ENCODE measurements at regions not wholly inside any gene's neighbourhood (a gene's known extent, or its start where the extent isn't known, plus 50 kb on each side); places are given as distances from the start of the nearest gene placed in this dataset.
"Not testable (repeated sequence)": the region's sequence is repeated elsewhere in the genome, so short reads cannot be mapped to it uniquely, and the experiment has no call there.

GRCh38 chr1:242973341-242973740 is 281.7 kb downstream of the CEP170 start:
- not testable (repeated sequence) for H3K9me3 Mint-ChIP-seq (ENCODE audit: low read depth)

GRCh38 chr1:242966892-242967291 is 288.2 kb downstream of the CEP170 start:
- ATAC-seq (no peak), DNase-seq (no peak)
- Mint-ChIP-seq H3K9me3 (ENCODE audit: low read depth) (peaks cover 9% of the 10 kb centered on the region), H3K27me3 (no peaks in the 10 kb centered on the region), H3K27ac (no peak overlapping the region), H3K4me1 (no peaks in the 10 kb centered on the region), H3K4me3 (no peak overlapping the region), H3K36me3 (peaks cover 3% of the 10 kb centered on the region)
- CTCF ChIA-PET: no interaction called here

More at GRCh38 chr1:242973341-242973740, 281.7 kb downstream of the CEP170 start:
- H3K4me1 Mint-ChIP-seq, DNase-seq, H3K27me3 Mint-ChIP-seq, CTCF ChIA-PET, H3K27ac Mint-ChIP-seq, ATAC-seq, H3K4me3 Mint-ChIP-seq, H3K36me3 Mint-ChIP-seq: not testable (repeated sequence)

DNA sequence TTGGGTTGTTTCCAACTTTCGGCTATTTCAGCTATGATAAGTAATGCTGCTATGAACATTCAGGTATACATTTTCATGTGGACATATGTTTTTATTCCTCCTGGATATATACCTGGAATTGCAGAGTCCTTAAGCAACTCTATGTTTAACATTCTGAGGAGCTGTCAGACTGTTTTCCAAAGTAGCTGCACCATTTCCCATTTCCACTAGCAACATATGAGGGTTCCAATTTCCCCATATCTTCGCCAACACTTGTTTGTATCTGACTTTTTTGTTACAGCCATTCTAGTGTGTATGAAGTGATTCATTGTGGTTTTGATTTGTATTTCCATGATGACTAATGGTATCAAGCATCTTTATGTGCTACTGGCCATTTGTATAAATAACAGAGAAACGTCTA is 295.7 kb downstream of the CEP170 start:
- H3K4me3 Mint-ChIP-seq; ATAC-seq; CTCF ChIA-PET; H3K36me3 Mint-ChIP-seq; H3K27ac Mint-ChIP-seq; H3K9me3 Mint-ChIP-seq (ENCODE audit: low read depth); H3K27me3 Mint-ChIP-seq; H3K4me1 Mint-ChIP-seq; DNase-seq: not testable (repeated sequence)

GRCh38 chr1:242954945-242955344 is 300.1 kb downstream of the CEP170 start:
- H3K36me3 Mint-ChIP-seq; CTCF ChIA-PET; DNase-seq; H3K27me3 Mint-ChIP-seq; H3K4me3 Mint-ChIP-seq; H3K4me1 Mint-ChIP-seq; H3K27ac Mint-ChIP-seq; H3K9me3 Mint-ChIP-seq (ENCODE audit: low read depth); ATAC-seq: not testable (repeated sequence)

DNA sequence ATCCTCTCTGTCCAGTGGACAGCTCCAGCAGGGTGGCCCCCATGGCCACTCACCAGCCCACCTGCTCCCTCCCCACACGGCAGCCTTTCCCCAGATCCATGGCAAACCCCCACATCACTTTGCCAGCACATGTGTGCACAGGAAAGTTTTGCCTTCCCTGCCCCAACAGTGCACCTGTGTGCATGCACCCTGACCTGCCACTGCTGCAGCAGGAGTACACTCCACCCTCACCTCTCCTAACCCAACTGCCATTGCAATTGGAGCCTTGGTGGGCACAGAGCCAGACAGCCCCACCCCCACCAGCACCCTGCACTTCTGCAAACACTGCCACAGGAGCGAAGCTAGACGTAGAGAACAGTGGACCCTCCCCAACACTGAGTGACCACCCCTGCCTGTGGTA is 308.9 kb downstream of the CEP170 start:
- Mint-ChIP-seq H3K27ac (no peak overlapping the region), H3K9me3 (ENCODE audit: low read depth) (no peaks in the 10 kb centered on the region), H3K4me3 (no peak overlapping the region), H3K27me3 (no peaks in the 10 kb centered on the region), H3K4me1 (no peaks in the 10 kb centered on the region), H3K36me3 (no peaks in the 10 kb centered on the region)
- no peak for ATAC-seq
- DNase-seq: no peak
- CTCF ChIA-PET: no interaction called here

- DNase-seq; H3K36me3 Mint-ChIP-seq; H3K9me3 Mint-ChIP-seq (ENCODE audit: low read depth); ATAC-seq; H3K27ac Mint-ChIP-seq; H3K4me1 Mint-ChIP-seq; H3K4me3 Mint-ChIP-seq; CTCF ChIA-PET; H3K27me3 Mint-ChIP-seq: not testable (repeated sequence)
Measured at GRCh38 chr1:242936725-242937124, 318.4 kb downstream of the CEP170 start.

GRCh38 chr1:242924717-242925116 is 330.4 kb downstream of the CEP170 start:
- CTCF ChIA-PET; DNase-seq; H3K27ac Mint-ChIP-seq; ATAC-seq; H3K4me1 Mint-ChIP-seq; H3K4me3 Mint-ChIP-seq; H3K9me3 Mint-ChIP-seq (ENCODE audit: low read depth); H3K36me3 Mint-ChIP-seq; H3K27me3 Mint-ChIP-seq: not testable (repeated sequence)

DNA sequence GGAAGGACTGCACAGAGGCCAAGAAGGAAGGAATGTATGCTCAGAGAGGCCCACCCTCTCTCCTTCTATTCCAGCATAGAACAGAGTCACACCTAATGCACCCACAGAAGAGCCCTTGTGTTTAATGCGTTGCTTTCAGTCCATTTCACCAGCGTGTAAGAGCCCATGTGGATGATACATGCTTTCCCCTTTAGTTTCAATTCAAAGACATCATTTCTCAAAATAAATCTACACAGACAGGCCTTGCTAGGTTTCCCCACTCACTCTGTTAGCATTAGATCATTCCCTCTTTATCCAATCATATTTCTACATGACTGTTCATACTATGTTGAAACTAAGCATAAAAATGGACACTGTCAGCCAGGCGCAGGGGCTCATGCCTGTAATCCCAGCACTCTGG is 331.5 kb downstream of the CEP170 start:
- H3K27me3 Mint-ChIP-seq; H3K27ac Mint-ChIP-seq; H3K36me3 Mint-ChIP-seq; CTCF ChIA-PET; H3K4me3 Mint-ChIP-seq; H3K4me1 Mint-ChIP-seq; H3K9me3 Mint-ChIP-seq (ENCODE audit: low read depth); ATAC-seq; DNase-seq: not testable (repeated sequence)

- H3K27me3 Mint-ChIP-seq; DNase-seq; H3K27ac Mint-ChIP-seq; H3K4me3 Mint-ChIP-seq; H3K9me3 Mint-ChIP-seq (ENCODE audit: low read depth); H3K36me3 Mint-ChIP-seq; H3K4me1 Mint-ChIP-seq; ATAC-seq; CTCF ChIA-PET: not testable (repeated sequence)
Measured at GRCh38 chr1:242914729-242915128, 340.4 kb downstream of the CEP170 start.

DNA sequence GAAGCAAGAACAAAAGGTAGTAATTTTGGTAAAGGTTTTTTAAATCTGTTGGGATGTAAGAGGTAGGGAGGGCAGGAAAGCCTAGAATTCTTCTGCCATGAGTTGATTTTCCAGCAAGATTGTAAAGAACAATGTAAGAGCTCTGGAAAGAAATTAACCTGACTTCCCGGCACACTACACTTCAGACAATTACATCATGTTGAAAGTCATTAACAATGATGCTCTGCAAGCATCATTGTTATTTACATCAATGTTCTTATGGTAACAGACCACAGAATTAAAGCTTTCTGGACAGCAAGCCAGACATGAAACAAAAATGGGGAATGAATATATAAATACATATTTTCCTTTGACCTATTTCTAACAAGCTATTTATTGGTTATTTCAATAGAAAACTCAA is 342.2 kb downstream of the CEP170 start:
- H3K9me3 Mint-ChIP-seq (ENCODE audit: low read depth); H3K27me3 Mint-ChIP-seq; DNase-seq; H3K4me3 Mint-ChIP-seq; CTCF ChIA-PET; ATAC-seq; H3K27ac Mint-ChIP-seq; H3K4me1 Mint-ChIP-seq; H3K36me3 Mint-ChIP-seq: not testable (repeated sequence)

DNA sequence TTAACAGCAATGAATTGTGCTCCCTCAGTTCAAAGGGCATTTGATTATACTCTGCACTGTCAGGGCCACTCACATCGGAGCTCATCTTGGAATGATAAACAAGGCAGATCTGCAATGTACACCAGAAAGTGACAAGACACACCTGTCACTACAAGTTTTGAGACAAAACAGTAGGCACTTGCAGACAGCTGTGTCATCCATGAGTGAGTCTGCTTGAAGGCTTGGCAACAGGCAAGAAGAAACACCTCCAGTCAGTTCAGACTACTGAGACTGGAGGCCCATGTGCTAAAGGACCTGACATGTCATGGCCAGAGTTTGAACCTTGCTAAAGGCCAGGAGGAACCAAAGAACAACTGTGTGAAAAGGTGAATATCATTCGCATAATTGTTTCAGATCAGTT is 354.5 kb downstream of the CEP170 start:
- CTCF ChIA-PET; H3K4me1 Mint-ChIP-seq; H3K9me3 Mint-ChIP-seq (ENCODE audit: low read depth); H3K36me3 Mint-ChIP-seq; ATAC-seq; H3K4me3 Mint-ChIP-seq; DNase-seq; H3K27me3 Mint-ChIP-seq; H3K27ac Mint-ChIP-seq: not testable (repeated sequence)

- no peaks in the 10 kb centered on the region for H3K27me3 Mint-ChIP-seq
- H3K36me3 Mint-ChIP-seq: no peaks in the 10 kb centered on the region
- no peak overlapping the region for H3K4me3 Mint-ChIP-seq
- CTCF ChIA-PET: no interaction called here
- H3K9me3 Mint-ChIP-seq (ENCODE audit: low read depth): no peaks in the 10 kb centered on the region
- ATAC-seq: no peak
- no peak for DNase-seq
- no peak overlapping the region for H3K27ac Mint-ChIP-seq
- no peaks in the 10 kb centered on the region for H3K4me1 Mint-ChIP-seq
Measured at GRCh38 chr1:242890192-242890741, 364.8 kb downstream of the CEP170 start.

DNA sequence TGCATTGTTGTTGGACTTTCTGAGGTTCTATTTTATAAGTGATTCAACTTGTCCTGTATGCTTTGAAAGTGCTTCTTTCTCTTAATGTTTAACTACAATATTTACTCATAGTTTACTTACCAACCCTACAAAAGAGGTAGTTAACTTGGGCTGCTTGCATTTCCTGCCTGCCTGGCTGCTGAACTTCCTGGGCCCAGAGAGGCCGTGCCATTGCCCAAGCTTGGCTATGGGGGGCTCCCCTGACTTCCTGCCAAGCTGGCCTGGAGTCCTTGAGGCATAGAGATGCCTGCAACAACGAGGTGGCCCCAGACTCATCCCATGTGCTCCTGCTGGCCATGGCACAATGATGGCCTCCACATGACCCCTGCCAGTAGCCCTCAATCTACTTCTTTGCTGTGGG is 361.6 kb upstream of the PLD5 start:
- H3K4me1 Mint-ChIP-seq: no peaks in the 10 kb centered on the region
- CTCF ChIA-PET: no interaction called here

GRCh38 chr1:242880022-242880421 is 355.5 kb upstream of the PLD5 start:
- H3K9me3 Mint-ChIP-seq (ENCODE audit: low read depth); H3K27ac Mint-ChIP-seq; DNase-seq; H3K4me3 Mint-ChIP-seq; ATAC-seq; H3K27me3 Mint-ChIP-seq; H3K4me1 Mint-ChIP-seq; CTCF ChIA-PET; H3K36me3 Mint-ChIP-seq: not testable (repeated sequence)

More for the DNA sequence above, 361.6 kb upstream of the PLD5 start:
- Mint-ChIP-seq H3K36me3 (no peaks in the 10 kb centered on the region), H3K9me3 (ENCODE audit: low read depth) (no peaks in the 10 kb centered on the region), H3K27ac (no peak overlapping the region), H3K27me3 (no peaks in the 10 kb centered on the region), H3K4me3 (no peak overlapping the region)
- no peak for ATAC-seq
- no peak for DNase-seq

- Mint-ChIP-seq H3K9me3 (ENCODE audit: low read depth) (no peaks in the 10 kb centered on the region), H3K4me3 (no peak overlapping the region), H3K4me1 (no peaks in the 10 kb centered on the region), H3K36me3 (no peaks in the 10 kb centered on the region), H3K27me3 (no peaks in the 10 kb centered on the region), H3K27ac (no peak overlapping the region)
- CTCF ChIA-PET: no interaction called here
- ATAC-seq (no peak), DNase-seq (no peak)
Measured at GRCh38 chr1:242877743-242878142, 353.2 kb upstream of the PLD5 start.
